ENCODE measurements at regions not wholly inside any gene's neighbourhood (a gene's known extent, or its start where the extent isn't known, plus 50 kb on each side); places are given as distances from the start of the nearest gene placed in this dataset.

DNA sequence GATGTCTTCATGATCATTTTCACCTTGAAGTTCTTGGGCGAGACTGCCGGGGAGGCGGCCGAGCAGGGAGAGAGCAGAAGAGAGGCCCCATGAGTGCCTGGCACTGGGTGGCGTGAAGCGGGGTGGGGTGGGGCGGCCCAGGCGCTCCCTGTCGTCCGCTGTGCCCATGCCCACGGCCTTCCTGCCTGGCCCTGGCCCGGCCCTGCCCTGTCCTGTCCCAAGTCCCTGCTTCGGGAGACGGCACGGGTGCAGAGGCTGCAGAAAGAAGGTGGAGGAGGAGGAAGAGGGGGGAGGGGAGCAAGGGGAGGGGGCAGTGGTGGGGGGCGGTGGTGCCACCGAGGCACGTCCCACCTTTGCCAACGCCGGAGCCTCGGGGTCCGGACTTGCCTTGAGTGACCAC, 118.4 kb downstream of the PTPRS start:
- DNase-seq (ENCODE audit: low read depth): no peak
- H3K4me3 ChIP-seq (ENCODE audit: low read depth, low read length): no peak overlapping the region
- TF ChIP-seq, protein P1, sequence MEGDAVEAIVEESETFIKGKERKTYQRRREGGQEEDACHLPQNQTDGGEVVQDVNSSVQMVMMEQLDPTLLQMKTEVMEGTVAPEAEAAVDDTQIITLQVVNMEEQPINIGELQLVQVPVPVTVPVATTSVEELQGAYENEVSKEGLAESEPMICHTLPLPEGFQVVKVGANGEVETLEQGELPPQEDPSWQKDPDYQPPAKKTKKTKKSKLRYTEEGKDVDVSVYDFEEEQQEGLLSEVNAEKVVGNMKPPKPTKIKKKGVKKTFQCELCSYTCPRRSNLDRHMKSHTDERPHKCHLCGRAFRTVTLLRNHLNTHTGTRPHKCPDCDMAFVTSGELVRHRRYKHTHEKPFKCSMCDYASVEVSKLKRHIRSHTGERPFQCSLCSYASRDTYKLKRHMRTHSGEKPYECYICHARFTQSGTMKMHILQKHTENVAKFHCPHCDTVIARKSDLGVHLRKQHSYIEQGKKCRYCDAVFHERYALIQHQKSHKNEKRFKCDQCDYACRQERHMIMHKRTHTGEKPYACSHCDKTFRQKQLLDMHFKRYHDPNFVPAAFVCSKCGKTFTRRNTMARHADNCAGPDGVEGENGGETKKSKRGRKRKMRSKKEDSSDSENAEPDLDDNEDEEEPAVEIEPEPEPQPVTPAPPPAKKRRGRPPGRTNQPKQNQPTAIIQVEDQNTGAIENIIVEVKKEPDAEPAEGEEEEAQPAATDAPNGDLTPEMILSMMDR (IDR thresholded peaks at IDR 0.05; ENCODE audit: insufficient read depth, low read length): no peak

DNA sequence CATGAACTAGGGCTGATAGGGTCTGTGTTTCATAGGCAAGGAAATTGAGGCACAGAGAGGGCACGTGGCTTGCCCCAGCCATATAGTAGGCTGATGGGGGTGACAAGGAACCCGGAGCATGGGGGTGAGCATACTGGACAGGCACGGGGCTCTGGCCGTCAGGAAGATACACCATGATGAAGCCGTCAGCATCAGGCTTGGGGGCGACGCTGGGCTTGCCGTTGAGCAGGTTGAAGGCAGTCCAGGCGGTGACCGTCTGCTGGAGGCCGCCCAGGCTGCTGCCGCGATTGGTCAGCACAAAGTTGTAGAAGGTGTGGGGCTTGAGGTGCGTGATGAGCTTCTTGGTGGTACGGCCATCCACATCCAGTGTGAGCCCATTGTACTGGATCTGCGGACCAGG, 119.7 kb downstream of the PTPRS start:
- TF ChIP-seq, protein P1 (IDR thresholded peaks at IDR 0.05; ENCODE audit: insufficient read depth, low read length): no peak
- no peak overlapping the region for H3K4me3 ChIP-seq (ENCODE audit: low read depth, low read length)
- DNase-seq (ENCODE audit: low read depth): no peak

DNA sequence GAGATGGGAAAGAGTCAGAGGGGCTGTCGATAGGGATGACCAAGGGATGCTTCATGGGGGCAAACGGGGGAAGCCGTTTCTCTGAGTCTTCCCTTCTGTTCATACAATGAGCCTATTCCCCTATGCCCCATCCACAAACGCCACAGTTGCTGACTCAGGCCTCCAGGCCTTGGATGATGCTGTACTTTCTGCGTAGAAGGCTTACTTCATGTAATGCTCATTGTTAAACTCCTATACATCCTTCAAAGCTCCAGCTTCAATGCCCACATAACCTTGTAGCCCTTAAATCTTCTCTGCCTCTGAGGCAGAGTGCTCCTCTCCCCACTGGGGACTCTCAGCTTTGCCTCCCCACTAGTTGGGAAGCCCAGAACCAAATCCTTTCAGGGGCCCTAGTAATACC, 120.3 kb downstream of the PTPRS start:
- TF ChIP-seq, protein P1 (IDR thresholded peaks at IDR 0.05; ENCODE audit: insufficient read depth, low read length): no peak
- no peak for DNase-seq (ENCODE audit: low read depth)
- no peak overlapping the region for H3K4me3 ChIP-seq (ENCODE audit: low read depth, low read length)

DNA sequence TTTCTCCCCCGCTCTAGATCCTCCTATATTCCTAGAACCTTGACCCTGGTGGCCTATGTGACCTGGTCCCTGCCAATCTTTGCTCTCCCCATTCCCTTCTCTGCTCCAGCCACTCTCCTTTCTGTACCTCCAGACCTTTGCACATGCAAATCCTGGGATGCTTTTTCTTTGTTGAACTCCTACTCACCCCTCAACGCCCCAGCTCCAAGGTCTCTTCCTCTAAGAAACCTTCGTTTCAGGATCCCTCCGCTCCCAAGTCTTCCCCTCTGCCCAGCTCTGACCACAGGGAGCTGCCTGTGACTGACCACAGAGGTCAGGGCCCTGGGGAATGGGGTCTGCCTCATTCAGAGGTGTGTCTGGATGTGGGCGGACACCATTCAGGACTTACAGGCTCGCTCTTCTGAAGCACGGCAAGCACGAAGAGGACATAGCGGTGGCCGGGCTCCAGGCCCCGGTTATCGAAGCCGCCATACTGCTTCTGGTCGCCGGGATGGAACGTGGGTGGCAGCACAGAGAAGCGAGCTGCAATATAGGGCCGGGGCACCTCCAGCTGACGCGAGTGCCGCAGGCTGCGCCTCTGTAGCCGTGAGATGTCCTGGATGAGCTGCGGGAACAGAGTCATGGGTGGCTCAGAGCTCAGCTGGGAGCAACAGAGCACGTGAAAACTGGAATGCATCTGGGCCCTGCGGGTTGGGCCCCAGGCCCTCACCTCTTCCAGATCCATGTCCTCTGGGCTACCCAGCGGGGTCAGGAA, 120.9 kb downstream of the PTPRS start:
- TF ChIP-seq, protein P1 (IDR thresholded peaks at IDR 0.05; ENCODE audit: insufficient read depth, low read length): no peak
- DNase-seq (ENCODE audit: low read depth): no peak
- H3K4me3 ChIP-seq (ENCODE audit: low read depth, low read length): no peak overlapping the region

DNA sequence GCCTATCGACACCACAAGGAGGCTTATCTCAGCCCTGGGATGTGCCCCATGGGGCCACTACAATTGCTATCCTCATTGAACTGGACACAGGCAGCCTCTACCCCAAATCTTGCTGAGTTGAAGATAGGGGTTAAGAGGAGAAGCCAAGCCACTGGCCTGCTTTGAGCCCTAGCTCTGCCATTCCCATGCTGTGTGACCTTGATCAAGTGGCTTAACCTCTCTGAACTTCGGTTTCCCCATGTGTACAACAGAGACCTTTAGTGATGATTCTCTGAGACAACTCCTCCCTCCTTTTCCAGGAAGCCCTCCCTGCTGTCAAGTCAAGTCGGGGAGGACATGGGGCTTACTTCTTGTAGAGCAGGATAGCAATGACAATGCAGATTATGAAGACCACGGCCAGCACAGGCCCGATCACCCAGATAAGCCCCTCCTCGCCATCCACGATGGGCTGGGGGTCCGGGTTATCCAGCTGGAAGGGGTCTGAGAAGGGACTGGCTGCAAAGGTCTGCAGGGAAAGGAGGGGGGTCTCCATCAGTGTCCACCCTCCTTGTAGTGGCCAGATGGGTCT, 121.6 kb downstream of the PTPRS start:
- TF ChIP-seq, protein P1 (IDR thresholded peaks at IDR 0.05; ENCODE audit: insufficient read depth, low read length): no peak
- DNase-seq (ENCODE audit: low read depth): no peak
- H3K4me3 ChIP-seq (ENCODE audit: low read depth, low read length): no peak overlapping the region

DNA sequence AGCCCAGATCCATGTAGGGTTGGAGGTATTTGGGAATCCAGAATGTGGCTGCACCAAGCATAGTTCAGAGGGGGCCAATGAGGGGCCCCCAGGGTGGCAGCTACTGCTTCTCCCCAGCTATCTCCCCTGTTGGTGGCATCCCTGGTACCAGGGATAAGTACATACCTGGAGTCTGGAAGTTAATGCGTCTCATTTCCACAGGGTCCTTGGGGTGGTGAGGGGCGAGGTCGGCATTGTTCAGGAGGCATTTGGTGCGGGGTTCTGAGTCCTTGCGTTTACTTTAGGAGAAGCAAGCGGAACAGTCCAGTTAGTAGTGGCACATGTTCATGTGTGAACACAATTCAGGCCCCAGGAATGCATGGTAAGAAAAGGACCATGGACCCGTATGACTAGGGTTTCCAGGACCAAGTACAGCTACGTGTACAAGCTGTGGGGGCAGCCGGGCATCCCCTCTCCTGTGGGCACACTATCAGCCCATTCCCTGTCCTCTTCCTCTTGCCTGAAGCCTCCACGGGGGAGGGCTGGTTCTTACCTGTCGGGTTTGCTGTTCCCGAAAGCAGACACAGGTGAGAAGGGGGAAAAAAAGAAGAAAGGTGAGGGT, 122.3 kb downstream of the PTPRS start:
- no peak overlapping the region for H3K4me3 ChIP-seq (ENCODE audit: low read depth, low read length)
- DNase-seq (ENCODE audit: low read depth): no peak
- TF ChIP-seq, protein P1 (IDR thresholded peaks at IDR 0.05; ENCODE audit: insufficient read depth, low read length): no peak
